ENCODE measurements at regions not wholly inside any gene's neighbourhood (a gene's known extent, or its start where the extent isn't known, plus 50 kb on each side); places are given as distances from the start of the nearest gene placed in this dataset.

DNA sequence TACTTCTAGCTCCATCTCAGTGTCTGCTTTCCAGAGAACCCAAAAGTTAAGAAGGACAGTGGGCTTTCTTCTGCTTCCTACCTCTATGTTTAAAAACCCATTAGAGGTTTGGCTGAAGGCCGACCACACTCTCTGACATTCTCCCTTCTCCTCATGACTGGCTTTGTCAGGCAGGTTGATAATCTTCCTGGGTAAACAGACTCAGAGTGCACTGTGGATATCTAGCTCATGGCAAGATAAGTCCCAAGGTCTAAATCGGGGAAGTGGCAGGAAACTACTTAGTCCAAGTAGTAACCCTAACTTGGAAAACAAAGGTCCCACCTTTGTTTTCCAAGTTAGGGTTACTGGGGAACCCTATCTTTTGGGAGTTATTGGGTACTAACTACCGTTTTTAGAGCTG is 161.9 kb upstream of the SPAG17 start:
- H3K36me3 ChIP-seq (ENCODE audit: control insufficient read depth, insufficient read depth, low read length) = no peaks in the 10 kb centered on the region
- H3K9me3 ChIP-seq (ENCODE audit: control insufficient read depth, insufficient read depth, low read depth, low read length) = no peaks in the 10 kb centered on the region
- H3K27me3 ChIP-seq (ENCODE audit: control insufficient read depth, insufficient read depth, low read length) = no peaks in the 10 kb centered on the region
- H3K27ac ChIP-seq (ENCODE audit: low read depth, low read length) = no peak overlapping the region
- no peaks in the 10 kb centered on the region for H3K4me1 ChIP-seq (ENCODE audit: control insufficient read depth, insufficient read depth, low read length)
- H3K9ac ChIP-seq (ENCODE audit: low read length) = no peak overlapping the region
- H3K4me3 ChIP-seq (ENCODE audit: low read depth, low read length) = no peak overlapping the region

- no peaks in the 10 kb centered on the region for H3K27me3 ChIP-seq (ENCODE audit: control insufficient read depth, insufficient read depth, low read length)
- no peaks in the 10 kb centered on the region for H3K4me1 ChIP-seq (ENCODE audit: control insufficient read depth, insufficient read depth, low read length)
- H3K9me3 ChIP-seq (ENCODE audit: control insufficient read depth, insufficient read depth, low read depth, low read length) = no peaks in the 10 kb centered on the region
- H3K27ac ChIP-seq (ENCODE audit: low read depth, low read length) = no peak overlapping the region
- no peaks in the 10 kb centered on the region for H3K36me3 ChIP-seq (ENCODE audit: control insufficient read depth, insufficient read depth, low read length)
- no peak overlapping the region for H3K4me3 ChIP-seq (ENCODE audit: low read depth, low read length)
- H3K9ac ChIP-seq (ENCODE audit: low read length) = no peak overlapping the region
Measured at GRCh38 chr1:118340928-118341910, 156.2 kb upstream of the SPAG17 start.

DNA sequence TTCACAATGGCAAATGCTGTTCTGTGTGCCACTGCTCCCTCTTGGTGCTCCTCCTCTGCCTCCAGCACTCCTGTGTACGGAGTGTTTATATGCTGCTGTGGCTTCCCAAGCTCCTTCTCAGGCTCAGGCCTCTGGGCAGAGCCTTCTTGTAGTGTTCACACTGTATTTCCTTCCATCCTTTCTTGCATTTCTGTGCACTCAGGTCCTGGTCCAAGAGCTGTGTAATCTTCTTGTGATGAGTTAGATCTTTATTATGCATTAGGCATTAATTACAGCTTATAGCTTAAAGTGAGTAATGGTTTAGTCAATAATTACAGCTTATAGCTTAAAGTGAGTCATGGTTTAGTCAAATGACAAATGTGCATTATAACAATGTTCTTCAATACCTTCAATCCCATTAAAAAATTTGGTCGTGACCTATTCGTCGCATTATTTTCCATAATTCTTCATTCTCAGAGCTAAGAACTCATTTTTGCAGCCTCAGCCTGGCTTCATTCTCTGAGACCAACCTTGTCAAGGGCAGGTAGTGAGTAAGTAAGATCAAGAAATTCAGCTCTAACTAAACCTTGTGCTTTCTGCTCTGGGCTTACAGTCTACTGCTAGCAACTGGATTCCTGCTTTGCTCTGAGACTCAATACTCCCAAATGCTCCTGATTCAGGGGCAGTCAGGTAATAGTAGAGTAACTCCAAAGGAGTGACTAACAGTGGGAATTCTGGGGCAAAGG is 154.5 kb upstream of the SPAG17 start:
- no peaks in the 10 kb centered on the region for H3K27me3 ChIP-seq (ENCODE audit: control insufficient read depth, insufficient read depth, low read length)
- H3K9ac ChIP-seq (ENCODE audit: low read length) = no peak overlapping the region
- no peaks in the 10 kb centered on the region for H3K9me3 ChIP-seq (ENCODE audit: control insufficient read depth, insufficient read depth, low read depth, low read length)
- no peaks in the 10 kb centered on the region for H3K4me1 ChIP-seq (ENCODE audit: control insufficient read depth, insufficient read depth, low read length)
- H3K27ac ChIP-seq (ENCODE audit: low read depth, low read length) = no peak overlapping the region
- H3K36me3 ChIP-seq (ENCODE audit: control insufficient read depth, insufficient read depth, low read length) = no peaks in the 10 kb centered on the region
- H3K4me3 ChIP-seq (ENCODE audit: low read depth, low read length) = no peak overlapping the region

GRCh38 chr1:118338936-118339335 is 153.9 kb upstream of the SPAG17 start:
- Histone ChIP-seq H3K9me3 (ENCODE audit: control insufficient read depth, insufficient read depth, low read depth, low read length) (no peaks in the 10 kb centered on the region), H3K4me3 (ENCODE audit: low read depth, low read length) (no peak overlapping the region), H3K27me3 (ENCODE audit: control insufficient read depth, insufficient read depth, low read length) (no peaks in the 10 kb centered on the region), H3K4me1 (ENCODE audit: control insufficient read depth, insufficient read depth, low read length) (no peaks in the 10 kb centered on the region), H3K27ac (ENCODE audit: low read depth, low read length) (no peak overlapping the region), H3K36me3 (ENCODE audit: control insufficient read depth, insufficient read depth, low read length) (no peaks in the 10 kb centered on the region), H3K9ac (ENCODE audit: low read length) (no peak overlapping the region)

- no peaks in the 10 kb centered on the region for H3K36me3 ChIP-seq (ENCODE audit: control insufficient read depth, insufficient read depth, low read length)
- no peaks in the 10 kb centered on the region for H3K9me3 ChIP-seq (ENCODE audit: control insufficient read depth, insufficient read depth, low read depth, low read length)
- no peak overlapping the region for H3K27ac ChIP-seq (ENCODE audit: low read depth, low read length)
- H3K4me3 ChIP-seq (ENCODE audit: low read depth, low read length) = no peak overlapping the region
- no peak overlapping the region for H3K9ac ChIP-seq (ENCODE audit: low read length)
- no peaks in the 10 kb centered on the region for H3K27me3 ChIP-seq (ENCODE audit: control insufficient read depth, insufficient read depth, low read length)
- no peaks in the 10 kb centered on the region for H3K4me1 ChIP-seq (ENCODE audit: control insufficient read depth, insufficient read depth, low read length)
Measured at GRCh38 chr1:118337346-118337745, 152.3 kb upstream of the SPAG17 start.

DNA sequence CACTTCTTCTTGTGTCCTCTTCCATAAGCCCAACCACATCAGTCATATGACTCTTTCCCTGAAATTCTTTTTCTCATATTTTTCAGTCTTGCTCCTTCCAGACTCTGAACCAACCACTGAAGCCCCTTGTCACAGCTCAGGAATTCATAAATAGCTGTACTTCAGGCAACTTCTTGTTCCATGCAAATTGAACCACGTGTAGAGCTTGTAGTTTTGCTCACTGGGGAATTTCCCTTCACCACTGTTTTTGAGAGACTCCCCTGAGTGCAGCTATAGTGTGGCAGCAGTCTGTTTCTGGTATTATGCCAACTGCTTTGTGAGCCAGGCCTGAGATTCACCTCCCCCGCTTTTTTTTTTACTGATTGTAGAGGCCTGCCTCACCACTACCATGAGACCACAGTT is 150.3 kb upstream of the SPAG17 start:
- Histone ChIP-seq H3K4me3 (ENCODE audit: low read depth, low read length) (no peak overlapping the region), H3K27ac (ENCODE audit: low read depth, low read length) (no peak overlapping the region), H3K9ac (ENCODE audit: low read length) (no peak overlapping the region), H3K9me3 (ENCODE audit: control insufficient read depth, insufficient read depth, low read depth, low read length) (no peaks in the 10 kb centered on the region), H3K36me3 (ENCODE audit: control insufficient read depth, insufficient read depth, low read length) (no peaks in the 10 kb centered on the region), H3K4me1 (ENCODE audit: control insufficient read depth, insufficient read depth, low read length) (no peaks in the 10 kb centered on the region), H3K27me3 (ENCODE audit: control insufficient read depth, insufficient read depth, low read length) (no peaks in the 10 kb centered on the region)

DNA sequence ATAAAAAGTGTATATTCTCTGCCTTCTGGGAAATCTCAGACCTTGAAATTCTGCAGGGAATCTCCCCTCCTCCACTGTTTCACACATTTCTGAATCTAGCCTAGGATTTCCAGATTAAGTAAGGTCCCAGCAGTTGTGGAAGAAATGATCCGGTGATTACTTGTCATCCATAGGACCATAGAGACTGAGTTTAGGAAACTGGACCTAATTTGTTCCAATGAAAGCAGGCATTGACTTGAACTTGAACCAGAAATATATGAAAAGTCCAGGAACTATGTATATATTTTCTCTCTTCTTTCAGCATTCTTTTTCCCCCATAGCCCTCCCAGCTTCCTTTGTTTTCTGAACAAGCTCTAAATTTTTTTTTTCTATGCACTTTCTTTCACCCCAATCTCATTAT is 149.5 kb upstream of the SPAG17 start:
- no peaks in the 10 kb centered on the region for H3K4me1 ChIP-seq (ENCODE audit: control insufficient read depth, insufficient read depth, low read length)
- H3K27me3 ChIP-seq (ENCODE audit: control insufficient read depth, insufficient read depth, low read length) = no peaks in the 10 kb centered on the region
- no peaks in the 10 kb centered on the region for H3K36me3 ChIP-seq (ENCODE audit: control insufficient read depth, insufficient read depth, low read length)
- no peak overlapping the region for H3K27ac ChIP-seq (ENCODE audit: low read depth, low read length)
- no peaks in the 10 kb centered on the region for H3K9me3 ChIP-seq (ENCODE audit: control insufficient read depth, insufficient read depth, low read depth, low read length)
- no peak overlapping the region for H3K4me3 ChIP-seq (ENCODE audit: low read depth, low read length)
- H3K9ac ChIP-seq (ENCODE audit: low read length) = no peak overlapping the region

DNA sequence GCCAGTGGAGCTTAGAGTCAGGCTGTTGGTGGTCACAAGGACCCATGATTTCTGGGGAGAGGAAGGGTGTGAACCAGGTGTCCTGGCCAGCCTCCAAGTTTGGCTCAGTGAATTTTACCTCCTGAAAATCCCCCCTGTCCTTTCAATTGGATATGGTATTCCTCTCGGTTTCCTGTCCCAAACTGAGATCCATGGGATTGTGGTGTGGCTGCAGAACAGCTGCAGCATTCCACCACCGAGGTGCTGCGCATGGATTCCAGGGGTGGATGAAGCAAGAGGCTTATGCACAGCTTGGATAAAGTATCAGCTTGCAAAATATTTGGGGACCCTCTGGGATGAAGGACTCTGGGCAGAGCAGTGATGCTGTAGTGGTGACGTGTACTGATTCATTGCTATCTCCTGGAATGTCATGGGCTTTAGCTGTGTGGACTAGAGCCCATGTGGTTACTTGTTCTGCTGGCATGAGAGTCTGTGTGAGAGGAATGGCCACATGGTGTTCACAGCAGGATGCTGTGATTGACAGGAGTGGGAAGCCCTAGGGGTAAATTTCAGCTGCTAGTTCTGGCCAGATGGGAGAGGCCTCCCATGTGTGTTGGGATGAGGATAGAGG is 148.7 kb upstream of the SPAG17 start:
- no peak overlapping the region for H3K27ac ChIP-seq (ENCODE audit: low read depth, low read length)
- H3K4me1 ChIP-seq (ENCODE audit: control insufficient read depth, insufficient read depth, low read length) = no peaks in the 10 kb centered on the region
- no peak overlapping the region for H3K4me3 ChIP-seq (ENCODE audit: low read depth, low read length)
- no peaks in the 10 kb centered on the region for H3K36me3 ChIP-seq (ENCODE audit: control insufficient read depth, insufficient read depth, low read length)
- no peak overlapping the region for H3K9ac ChIP-seq (ENCODE audit: low read length)
- no peaks in the 10 kb centered on the region for H3K27me3 ChIP-seq (ENCODE audit: control insufficient read depth, insufficient read depth, low read length)
- H3K9me3 ChIP-seq (ENCODE audit: control insufficient read depth, insufficient read depth, low read depth, low read length) = no peaks in the 10 kb centered on the region

- Histone ChIP-seq H3K9me3 (ENCODE audit: control insufficient read depth, insufficient read depth, low read depth, low read length) (no peaks in the 10 kb centered on the region), H3K4me3 (ENCODE audit: low read depth, low read length) (no peak overlapping the region), H3K9ac (ENCODE audit: low read length) (no peak overlapping the region)
Measured at GRCh38 chr1:118326960-118327629, 142.1 kb upstream of the SPAG17 start.

DNA sequence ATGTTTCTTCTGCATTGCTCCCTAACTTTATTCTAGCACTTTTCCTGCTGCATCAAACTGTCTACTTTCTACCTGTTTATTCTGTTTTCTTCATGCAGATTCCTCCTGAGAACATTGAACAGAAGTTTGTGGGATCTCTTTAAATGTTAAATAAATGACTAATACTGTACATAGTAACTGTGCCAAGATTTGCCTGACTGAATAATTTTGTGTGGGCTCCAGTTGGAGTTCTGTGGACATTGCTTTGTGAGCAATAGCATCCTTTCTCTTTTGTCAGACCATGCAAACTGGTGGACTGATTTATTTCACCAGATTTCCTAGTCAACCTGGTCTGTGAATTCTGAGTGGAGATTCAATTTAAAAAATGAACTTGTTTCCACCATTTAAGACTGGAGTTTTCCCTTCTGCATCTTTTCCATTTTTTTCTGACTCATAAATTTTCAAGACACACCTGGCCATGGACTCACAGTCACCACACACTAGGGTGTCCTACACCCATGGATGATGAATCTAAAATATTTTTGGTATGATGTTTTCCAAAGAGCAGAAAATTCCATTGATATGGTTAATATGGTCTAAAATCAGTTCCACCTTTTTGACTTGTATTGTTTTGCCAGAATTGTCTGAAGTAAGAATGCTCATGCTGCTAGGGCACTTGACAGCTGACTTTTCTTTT is 140.7 kb upstream of the SPAG17 start:
- no peaks in the 10 kb centered on the region for H3K36me3 ChIP-seq (ENCODE audit: control insufficient read depth, insufficient read depth, low read length)
- H3K9ac ChIP-seq (ENCODE audit: low read length) = no peak overlapping the region
- no peaks in the 10 kb centered on the region for H3K4me1 ChIP-seq (ENCODE audit: control insufficient read depth, insufficient read depth, low read length)
- H3K27ac ChIP-seq (ENCODE audit: low read depth, low read length) = no peak overlapping the region
- no peak overlapping the region for H3K4me3 ChIP-seq (ENCODE audit: low read depth, low read length)
- H3K9me3 ChIP-seq (ENCODE audit: control insufficient read depth, insufficient read depth, low read depth, low read length) = no peaks in the 10 kb centered on the region
- no peaks in the 10 kb centered on the region for H3K27me3 ChIP-seq (ENCODE audit: control insufficient read depth, insufficient read depth, low read length)

More at GRCh38 chr1:118326960-118327629, 142.1 kb upstream of the SPAG17 start:
- Histone ChIP-seq H3K27me3 (ENCODE audit: control insufficient read depth, insufficient read depth, low read length) (no peaks in the 10 kb centered on the region), H3K27ac (ENCODE audit: low read depth, low read length) (no peak overlapping the region), H3K36me3 (ENCODE audit: control insufficient read depth, insufficient read depth, low read length) (no peaks in the 10 kb centered on the region), H3K4me1 (ENCODE audit: control insufficient read depth, insufficient read depth, low read length) (no peaks in the 10 kb centered on the region)

Measured in HUES6 (cell line).